Transverse colon (tissue), 4 donors: ENCODE measurements at regions not wholly inside any gene's neighbourhood (a gene's known extent, or its start where the extent isn't known, plus 50 kb on each side); places are given as distances from the start of the nearest gene placed in this dataset.

Source experiments
- DNase-seq: peaks from one replicate; pipeline ENCODE4 v3.0.0-alpha.2; 2019
- H3K27ac ChIP-seq, 4 donors: fragments of 200-600 bp; sonication (generic); 2 replicates each; pipeline ENCODE4 v1.5.1; 2016 to 2018; ENCODE audit warnings: inconsistent platforms in 4 of 4
- H3K27me3 ChIP-seq: fragments of 200-600 bp; sonication (generic); 2 replicates; pipeline ENCODE4 v1.5.1; 2017; ENCODE audit warnings: inconsistent platforms
- H3K36me3 ChIP-seq, 4 donors: fragments of 200-600 bp; sonication (generic); 2 replicates each; pipeline ENCODE4 v1.5.1; 2017 to 2019; ENCODE audit warnings: inconsistent platforms in 4 of 4
- H3K4me1 ChIP-seq, 4 donors: fragments of 200-600 bp; sonication (generic); 2 replicates each; pipeline ENCODE4 v1.5.1; 2017 to 2020; ENCODE audit warnings: inconsistent platforms in 4 of 4
- H3K4me3 ChIP-seq, 4 donors: fragments of 200-600 bp; sonication (generic); 1 replicate in 1 of 4; 2 replicates in 3 of 4; pipeline versions ENCODE4 v1.5.1 to v1.6.1; 2017 to 2019; ENCODE audit warnings: inconsistent platforms in 4 of 4
- H3K9me3 ChIP-seq, 2 donors: fragments of 200-600 bp; sonication (generic); 2 replicates each; pipeline ENCODE4 v1.5.1; 2017 to 2019; ENCODE audit warnings: inconsistent platforms in 2 of 2
- CTCF ChIP-seq, 5 experiments: fragments of 200-600 bp in 3 of 5; fragments of 450-650 bp in 2 of 5; sonication (generic) in 3 of 5; IDR thresholded peaks; 1 replicate in 2 of 5; 2 replicates in 3 of 5; pipeline ENCODE4 v1.5.1; 2016 to 2017; ENCODE audit warnings: antibody characterized with exemption in 5 of 5, inconsistent platforms in 3 of 5, mild to moderate bottlenecking in 2 of 5, moderate library complexity in 1 of 5
- EP300 ChIP-seq: sonication (generic); formaldehyde crosslinking; IDR thresholded peaks from one replicate; pipeline ENCODE4 v1.6.1; 2017; ENCODE audit warnings: antibody characterized with exemption, low read depth
- POLR2A ChIP-seq: fragments of 450-650 bp; IDR thresholded peaks from one replicate; pipeline ENCODE4 v1.6.1; 2016; ENCODE audit warnings: antibody characterized with exemption, mild to moderate bottlenecking, moderate library complexity
- POLR2AphosphoS5 ChIP-seq, 3 donors: sonication (generic); formaldehyde crosslinking; IDR thresholded peaks; one replicate each; pipeline ENCODE4 v1.6.1; 2016; ENCODE audit warnings: antibody characterized with exemption in 3 of 3
- WGBS, 2 donors: methylation state at CpG; one replicate each; pipeline ENCODE4 v1.1.5; 2018; ENCODE audit warnings: low coverage in 1 of 2; 5-methylcytosine and 5-hydroxymethylcytosine counted together
- in situ Hi-C, 4 donors: fragments of 200-750 bp; cut with MboI; loops; one replicate each; pipeline versions ENCODE4 v1.15.0 to v1.15.1; 2017; ENCODE audit warnings: low sequenced_read_pairs in 3 of 4, low pct_ligation_motif_present in 1 of 4, low pct_unique_long_range_greater_than_20kb in 1 of 4
- intact Hi-C: fragments of 100-400 bp; cut with DNase I; formaldehyde crosslinking; loops from one replicate; pipeline ENCODE4 v1.15.1; 2023; ENCODE audit warnings: low total_unique reads

- 38 to 70% methylated on average over 1 of the region's 1 CpG for WGBS, 2 donors
Measured at GRCh38 chr13:104895521-104895920, 1639.9 kb downstream of the EFNB2 start.

GRCh38 chr13:104875038-104875754, 1660.3 kb downstream of the EFNB2 start:
- no peak for DNase-seq
- Histone ChIP-seq H3K36me3 (no peaks in the 10 kb centered on the region), H3K27me3 (no peaks in the 10 kb centered on the region), H3K27ac (no peak overlapping the region), H3K9me3 (no peaks in the 10 kb centered on the region), H3K4me1 (no peaks in the 10 kb centered on the region), H3K4me3 (no peak overlapping the region)
- intact Hi-C loops (no loop called here), in situ Hi-C loops (no loop called here)
- WGBS, 2 donors, result 46 to 51% methylated on average over 2 of the region's 2 CpGs
- TF ChIP-seq CTCF (IDR thresholded peaks at IDR 0.05) (no peak), POLR2AphosphoS5 (IDR thresholded peaks at IDR 0.05) (no peak), EP300 (no peak), POLR2A (no peak)

More at GRCh38 chr13:104895521-104895920, 1639.9 kb downstream of the EFNB2 start:
- intact Hi-C loops (no loop called here), in situ Hi-C loops (no loop called here)
- DNase-seq, result no peak
- no peaks in the 10 kb centered on the region for H3K4me1 ChIP-seq
- no peak for TF ChIP-seq POLR2AphosphoS5 (IDR thresholded peaks at IDR 0.05)
- TF ChIP-seq EP300, result no peak
- TF ChIP-seq CTCF (IDR thresholded peaks at IDR 0.05), result no peak
- no peak for TF ChIP-seq POLR2A
- no peaks in the 10 kb centered on the region for H3K9me3 ChIP-seq
- no peak overlapping the region for H3K27ac ChIP-seq
- no peaks in the 10 kb centered on the region for H3K27me3 ChIP-seq
- H3K36me3 ChIP-seq, result no peaks in the 10 kb centered on the region
- no peak overlapping the region for H3K4me3 ChIP-seq

GRCh38 chr13:104872153-104872552, 1663.3 kb downstream of the EFNB2 start:
- Histone ChIP-seq H3K36me3 (no peaks in the 10 kb centered on the region), H3K4me3 (no peak overlapping the region), H3K9me3 (no peaks in the 10 kb centered on the region), H3K27me3 (no peaks in the 10 kb centered on the region), H3K4me1 (no peaks in the 10 kb centered on the region), H3K27ac (no peak overlapping the region)
- no peak for DNase-seq
- intact Hi-C loops, result no loop called here
- TF ChIP-seq CTCF (IDR thresholded peaks at IDR 0.05), result no peak
- no peak for TF ChIP-seq POLR2AphosphoS5 (IDR thresholded peaks at IDR 0.05)
- TF ChIP-seq POLR2A, result no peak
- no peak for TF ChIP-seq EP300
- in situ Hi-C loops, result no loop called here
- WGBS, 2 donors, result 65 to 66% methylated on average over 4 of the region's 4 CpGs

GRCh38 chr13:104871456-104871855, 1664.0 kb downstream of the EFNB2 start:
- TF ChIP-seq POLR2AphosphoS5 (IDR thresholded peaks at IDR 0.05), result no peak
- intact Hi-C loops (no loop called here), in situ Hi-C loops (no loop called here)
- WGBS, 2 donors, result 90 to 92% methylated on average over 2 to 3 of the region's 3 CpGs
- Histone ChIP-seq H3K4me1 (no peaks in the 10 kb centered on the region), H3K27ac (no peak overlapping the region), H3K9me3 (no peaks in the 10 kb centered on the region), H3K4me3 (no peak overlapping the region), H3K36me3 (no peaks in the 10 kb centered on the region), H3K27me3 (no peaks in the 10 kb centered on the region)
- DNase-seq, result no peak

GRCh38 chr13:104869501-104869900, 1666.0 kb downstream of the EFNB2 start:
- TF ChIP-seq EP300, result no peak
- no peak for TF ChIP-seq POLR2AphosphoS5 (IDR thresholded peaks at IDR 0.05)
- no peak for TF ChIP-seq CTCF (IDR thresholded peaks at IDR 0.05)
- no peak for TF ChIP-seq POLR2A
- DNase-seq, result no peak
- in situ Hi-C loops, result no loop called here
- H3K36me3 ChIP-seq, result no peaks in the 10 kb centered on the region
- intact Hi-C loops, result no loop called here
- H3K27ac ChIP-seq, result no peak overlapping the region
- no peaks in the 10 kb centered on the region for H3K9me3 ChIP-seq
- H3K4me1 ChIP-seq, result no peaks in the 10 kb centered on the region
- no peaks in the 10 kb centered on the region for H3K27me3 ChIP-seq
- H3K4me3 ChIP-seq, result no peak overlapping the region
